RWPE2 (cell line): ENCODE measurements at regions not wholly inside any gene's neighbourhood (a gene's known extent, or its start where the extent isn't known, plus 50 kb on each side); places are given as distances from the start of the nearest gene placed in this dataset.

ENCODE experiments used
- ATAC-seq: fragments of 200-7000 bp; cut with Tn5 transposase; 3 replicates; pipeline ENCODE4 v1.9.1; 2021; ENCODE audit warnings: low read depth
- DNase-seq: peaks from one replicate; pipeline ENCODE4 v3.0.0-alpha.2; 2020; ENCODE audit warnings: low spot score
- H3K27ac ChIP-seq: fragments of 450-650 bp; 2 replicates; pipeline ENCODE4 v1.5.1; 2017; ENCODE audit warnings: mild to moderate bottlenecking; ENCODE audit not compliant: poor library complexity, severe bottlenecking
- H3K27me3 ChIP-seq: fragments of 250-450 bp; sonication (Bioruptor Pico); 2 replicates; pipeline ENCODE4 v1.5.1; 2021; ENCODE audit warnings: mild to moderate bottlenecking, moderate library complexity; ENCODE audit not compliant: insufficient read depth, poor library complexity, severe bottlenecking
- H3K36me3 ChIP-seq: fragments of 250-450 bp; sonication (Bioruptor Pico); 2 replicates; pipeline ENCODE4 v1.5.1; 2020; ENCODE audit warnings: low read depth, mild to moderate bottlenecking, moderate library complexity
- H3K4me1 ChIP-seq: fragments of 250-450 bp; sonication (Bioruptor Pico); 2 replicates; pipeline ENCODE4 v1.5.1; 2021; ENCODE audit warnings: mild to moderate bottlenecking, moderate library complexity; ENCODE audit not compliant: insufficient read depth, poor library complexity, severe bottlenecking
- H3K4me3 ChIP-seq: fragments of 250-450 bp; sonication (Bioruptor Pico); 2 replicates; pipeline ENCODE4 v1.5.1; 2021; ENCODE audit warnings: mild to moderate bottlenecking, moderate library complexity; ENCODE audit not compliant: severe bottlenecking
- H3K9me3 ChIP-seq: fragments of 250-450 bp; sonication (Bioruptor Pico); 2 replicates; pipeline ENCODE4 v1.5.1; 2021; ENCODE audit warnings: mild to moderate bottlenecking, moderate library complexity; ENCODE audit not compliant: severe bottlenecking
- CTCF ChIP-seq: fragments of 450-650 bp; IDR thresholded peaks from one replicate; pipeline ENCODE4 v1.5.1; 2017; ENCODE audit warnings: mild to moderate bottlenecking, moderate library complexity; ENCODE audit not compliant: poor library complexity, severe bottlenecking

- ATAC-seq (no peak), DNase-seq (no peak)
- TF ChIP-seq CTCF: no peak
- H3K27ac ChIP-seq: no peak overlapping the region
- no peaks in the 10 kb centered on the region for H3K27me3 ChIP-seq
- H3K4me1 ChIP-seq: no peaks in the 10 kb centered on the region
- H3K9me3 ChIP-seq: no peaks in the 10 kb centered on the region
- no peak overlapping the region for H3K4me3 ChIP-seq
- H3K36me3 ChIP-seq: no peaks in the 10 kb centered on the region
These were observed 688.6 kb downstream of the GALC start for GRCh38 chr14:87304404-87304803.

GRCh38 chr14:87286826-87287225 lies 706.2 kb downstream of the GALC start:
- no peak overlapping the region for H3K4me3 ChIP-seq
- no peak overlapping the region for H3K27ac ChIP-seq
- H3K4me1 ChIP-seq: peaks cover 4% of the 10 kb centered on the region
- no peaks in the 10 kb centered on the region for H3K36me3 ChIP-seq
- DNase-seq (no peak), ATAC-seq (peak; percentile 54; the same call in 1 of the 3 replicates)
- TF ChIP-seq CTCF: no peak
- H3K9me3 ChIP-seq: no peaks in the 10 kb centered on the region
- H3K27me3 ChIP-seq: no peaks in the 10 kb centered on the region

- H3K27me3 ChIP-seq: no peaks in the 10 kb centered on the region
- peak; percentile 53; the same call in 2 of the 3 replicates for ATAC-seq
- no peaks in the 10 kb centered on the region for H3K36me3 ChIP-seq
- no peak overlapping the region for H3K27ac ChIP-seq
- no peaks in the 10 kb centered on the region for H3K9me3 ChIP-seq
- no peak overlapping the region for H3K4me3 ChIP-seq
- DNase-seq: no peak
- TF ChIP-seq CTCF: no peak
- H3K4me1 ChIP-seq: peaks cover 4% of the 10 kb centered on the region
These were observed 706.8 kb downstream of the GALC start for GRCh38 chr14:87286191-87286590.

GRCh38 chr14:87285506-87285905 lies 707.5 kb downstream of the GALC start:
- no peak overlapping the region for H3K27ac ChIP-seq
- no peak for DNase-seq

More at GRCh38 chr14:87285506-87285905, 707.5 kb downstream of the GALC start:
- no peaks in the 10 kb centered on the region for H3K36me3 ChIP-seq
- no peak overlapping the region for H3K4me3 ChIP-seq
- H3K9me3 ChIP-seq: no peaks in the 10 kb centered on the region
- no peaks in the 10 kb centered on the region for H3K27me3 ChIP-seq
- TF ChIP-seq CTCF: no peak
- no peak for ATAC-seq
- peaks cover 4% of the 10 kb centered on the region for H3K4me1 ChIP-seq
